CD4-positive, alpha-beta T cell (primary cell): ENCODE measurements at regions not wholly inside any gene's neighbourhood (a gene's known extent, or its start where the extent isn't known, plus 50 kb on each side); places are given as distances from the start of the nearest gene placed in this dataset.

Experiments
- ATAC-seq: fragments of 200-7000 bp; cut with Tn5 transposase; one replicate; pipeline ENCODE4 v1.10.0; 2022; ENCODE audit warnings: mild to moderate bottlenecking; ENCODE audit not compliant: poor library complexity
- CTCF ChIA-PET: fragments of 350-600 bp; sonication (Branson Sonifier 250); formaldehyde crosslinking; loops from one replicate; lab custom pipeline; 2021; ENCODE audit warnings: antibody characterized with exemption, inconsistent platforms; lab: Charles Lee
- POLR2A ChIA-PET: fragments of 350-600 bp; sonication (Branson Sonifier 250); formaldehyde crosslinking; loops from one replicate; lab custom pipeline; 2021; ENCODE audit warnings: antibody characterized with exemption, inconsistent platforms; lab: Charles Lee
- DNase-seq, 14 experiments: peaks; one replicate each; pipeline ENCODE4 v3.0.0-alpha.2; 2013 to 2020; ENCODE audit warnings: mixed read lengths in 2 of 14
- H3K27ac ChIP-seq, 2 donors: one replicate each; pipeline versions ENCODE4 v1.5.1 to v1.7.0; 2013; ENCODE audit warnings: low read length in 2 of 2, low read depth in 1 of 2, mild to moderate bottlenecking in 1 of 2
- H3K27me3 ChIP-seq, 2 experiments: 1 replicate in 1 of 2; 2 replicates in 1 of 2; pipeline versions ENCODE4 v1.6.1 to v1.7.0; 2013; ENCODE audit warnings: low read length in 2 of 2, control low read depth in 1 of 2, mild to moderate bottlenecking in 1 of 2, moderate library complexity in 1 of 2; ENCODE audit not compliant: insufficient read depth in 2 of 2, control insufficient read depth in 1 of 2
- H3K36me3 ChIP-seq: one replicate; pipeline ENCODE4 v1.6.1; 2013; ENCODE audit warnings: low read length, control low read depth; ENCODE audit not compliant: insufficient read depth
- H3K4me1 ChIP-seq: one replicate; pipeline ENCODE4 v1.6.1; 2013; ENCODE audit warnings: low read length, control low read depth; ENCODE audit not compliant: insufficient read depth
- H3K4me3 ChIP-seq: one replicate; pipeline ENCODE4 v1.5.1; 2013; ENCODE audit warnings: mild to moderate bottlenecking, low read length, moderate library complexity
- H3K9me3 ChIP-seq, 2 experiments: 1 replicate in 1 of 2; 2 replicates in 1 of 2; pipeline versions ENCODE4 v1.6.1 to v1.7.0; 2013; ENCODE audit warnings: low read length in 2 of 2, mild to moderate bottlenecking in 2 of 2, control low read depth in 1 of 2, moderate library complexity in 1 of 2; ENCODE audit not compliant: control insufficient read depth in 1 of 2, insufficient read depth in 1 of 2
- H3K27ac Mint-ChIP-seq: one replicate; pipeline ENCODE4 v1.8.0; 2020; ENCODE audit warnings: mixed read lengths
- H3K27me3 Mint-ChIP-seq: one replicate; pipeline ENCODE4 v1.8.0; 2021; ENCODE audit warnings: mixed read lengths
- H3K36me3 Mint-ChIP-seq: one replicate; pipeline ENCODE4 v1.8.0; 2021; ENCODE audit warnings: low read depth, mixed read lengths
- H3K4me1 Mint-ChIP-seq: one replicate; pipeline ENCODE4 v1.8.0; 2021; ENCODE audit warnings: low read depth, mixed read lengths
- H3K4me3 Mint-ChIP-seq: one replicate; pipeline ENCODE4 v1.8.0; 2020; ENCODE audit warnings: mild to moderate bottlenecking, mixed read lengths
- H3K9me3 Mint-ChIP-seq: one replicate; pipeline ENCODE4 v1.8.0; 2020; ENCODE audit warnings: mixed read lengths
- intact Hi-C, 2 experiments: fragments of 100-400 bp; cut with DNase I in 1 of 2; cut with micrococcal nuclease in 1 of 2; formaldehyde crosslinking; loops; one replicate each; pipeline versions ENCODE4 v1.15.1 to v1.9.0; 2023 to 2025; cut with DNase I, micrococcal nuclease
- TF ChIP-seq, protein P1 (sequence below): fragments of 200-600 bp; IDR thresholded peaks from one replicate; pipeline ENCODE4 v1.8.0; 2022; ENCODE audit warnings: antibody characterized with exemption, mild to moderate bottlenecking

GRCh38 chr10:104563548-104563947, 77.5 kb upstream of the SORCS3 start:
- no peak for ATAC-seq
- TF ChIP-seq, protein P1, sequence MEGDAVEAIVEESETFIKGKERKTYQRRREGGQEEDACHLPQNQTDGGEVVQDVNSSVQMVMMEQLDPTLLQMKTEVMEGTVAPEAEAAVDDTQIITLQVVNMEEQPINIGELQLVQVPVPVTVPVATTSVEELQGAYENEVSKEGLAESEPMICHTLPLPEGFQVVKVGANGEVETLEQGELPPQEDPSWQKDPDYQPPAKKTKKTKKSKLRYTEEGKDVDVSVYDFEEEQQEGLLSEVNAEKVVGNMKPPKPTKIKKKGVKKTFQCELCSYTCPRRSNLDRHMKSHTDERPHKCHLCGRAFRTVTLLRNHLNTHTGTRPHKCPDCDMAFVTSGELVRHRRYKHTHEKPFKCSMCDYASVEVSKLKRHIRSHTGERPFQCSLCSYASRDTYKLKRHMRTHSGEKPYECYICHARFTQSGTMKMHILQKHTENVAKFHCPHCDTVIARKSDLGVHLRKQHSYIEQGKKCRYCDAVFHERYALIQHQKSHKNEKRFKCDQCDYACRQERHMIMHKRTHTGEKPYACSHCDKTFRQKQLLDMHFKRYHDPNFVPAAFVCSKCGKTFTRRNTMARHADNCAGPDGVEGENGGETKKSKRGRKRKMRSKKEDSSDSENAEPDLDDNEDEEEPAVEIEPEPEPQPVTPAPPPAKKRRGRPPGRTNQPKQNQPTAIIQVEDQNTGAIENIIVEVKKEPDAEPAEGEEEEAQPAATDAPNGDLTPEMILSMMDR = no peak
- peaks cover 43% of the 10 kb centered on the region for H3K27me3 Mint-ChIP-seq

DNA sequence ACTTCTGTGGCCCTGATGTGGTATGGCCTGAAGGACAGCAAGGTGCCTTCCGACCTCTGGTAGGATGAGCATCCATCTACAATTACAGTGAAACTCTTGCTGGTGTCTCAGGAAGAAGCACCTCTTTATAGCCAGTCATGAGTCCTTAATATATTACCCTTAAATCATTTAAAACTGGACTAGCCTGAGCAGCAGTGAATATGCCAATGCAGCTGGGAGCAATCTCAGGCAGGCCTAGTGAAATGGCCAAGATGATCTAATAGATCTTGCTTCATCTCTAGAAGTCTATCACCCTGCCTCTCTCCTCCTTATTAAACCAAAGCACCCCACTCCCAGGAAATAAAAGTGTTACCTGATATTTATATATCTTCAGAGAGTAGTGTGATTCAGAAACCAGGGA, 66.7 kb upstream of the SORCS3 start:
- DNase-seq (no peak), ATAC-seq (no peak)
- Histone ChIP-seq H3K27me3 (peaks cover 9 to 13% of the 10 kb centered on the region in 2 experiments), H3K27ac (no peak overlapping the region), H3K4me3 (no peak overlapping the region), H3K36me3 (no peaks in the 10 kb centered on the region), H3K9me3 (peaks cover 0 to 19% of the 10 kb centered on the region in 2 experiments), H3K4me1 (no peaks in the 10 kb centered on the region)
- H3K9me3 Mint-ChIP-seq = peaks cover 16% of the 10 kb centered on the region
- TF ChIP-seq, protein P1 = no peak
- ChIA-PET POLR2A (no interaction called here), CTCF (no interaction called here)
- H3K27me3 Mint-ChIP-seq = peaks cover 36% of the 10 kb centered on the region
- intact Hi-C loops = no loop called here
- H3K4me1 Mint-ChIP-seq = no peaks in the 10 kb centered on the region
- H3K4me3 Mint-ChIP-seq = no peak overlapping the region
- H3K27ac Mint-ChIP-seq = no peak overlapping the region
- H3K36me3 Mint-ChIP-seq = no peaks in the 10 kb centered on the region

More at GRCh38 chr10:104563548-104563947, 77.5 kb upstream of the SORCS3 start:
- Histone ChIP-seq H3K4me1 (no peaks in the 10 kb centered on the region), H3K27ac (no peak overlapping the region), H3K27me3 (peaks cover 0 to 5% of the 10 kb centered on the region in 2 experiments), H3K4me3 (no peak overlapping the region), H3K36me3 (no peaks in the 10 kb centered on the region), H3K9me3 (no peaks in the 10 kb centered on the region)
- Mint-ChIP-seq H3K9me3 (peaks cover 2% of the 10 kb centered on the region), H3K4me1 (no peaks in the 10 kb centered on the region), H3K4me3 (no peak overlapping the region), H3K36me3 (no peaks in the 10 kb centered on the region), H3K27ac (no peak overlapping the region)
- intact Hi-C loops = no loop called here
- CTCF ChIA-PET = no interaction called here
- DNase-seq = no peak
- POLR2A ChIA-PET = no interaction called here

DNA sequence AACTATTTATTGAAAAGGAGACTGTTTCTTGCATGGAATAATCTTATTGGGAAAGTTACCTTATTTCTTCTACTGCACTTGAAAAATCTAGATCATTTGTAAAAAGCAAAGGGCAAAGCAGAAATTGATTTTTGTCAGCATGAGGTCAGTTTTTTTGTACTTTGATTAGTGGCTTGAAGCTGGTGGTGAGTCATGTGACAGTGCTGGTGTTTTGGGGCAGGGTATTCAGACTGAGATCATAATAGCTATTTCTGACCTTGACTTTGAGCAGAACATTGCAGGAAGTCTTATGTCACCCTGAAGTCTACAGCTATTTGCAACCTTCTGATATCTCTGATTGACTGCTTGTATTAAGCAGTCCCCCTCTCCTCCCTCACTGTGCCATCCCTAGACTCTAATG, 66.3 kb upstream of the SORCS3 start:
- no peak overlapping the region for H3K4me3 ChIP-seq
- H3K27me3 ChIP-seq = peaks cover 9 to 13% of the 10 kb centered on the region in 2 experiments
- H3K36me3 Mint-ChIP-seq = no peaks in the 10 kb centered on the region
- CTCF ChIA-PET = no interaction called here
- no peak overlapping the region for H3K27ac ChIP-seq
- H3K9me3 ChIP-seq = peaks cover 0 to 15% of the 10 kb centered on the region in 2 experiments
- DNase-seq (no peak), ATAC-seq (no peak)
- H3K4me1 ChIP-seq = no peaks in the 10 kb centered on the region
- no peaks in the 10 kb centered on the region for H3K36me3 ChIP-seq
- intact Hi-C loops = no loop called here
- H3K27me3 Mint-ChIP-seq = peaks cover 32% of the 10 kb centered on the region
- no peaks in the 10 kb centered on the region for H3K4me1 Mint-ChIP-seq
- peaks cover 12% of the 10 kb centered on the region for H3K9me3 Mint-ChIP-seq
- no peak overlapping the region for H3K4me3 Mint-ChIP-seq
- H3K27ac Mint-ChIP-seq = no peak overlapping the region
- TF ChIP-seq, protein P1 = no peak
- POLR2A ChIA-PET = no interaction called here
